ENCODE measurements at regions not wholly inside any gene's neighbourhood (a gene's known extent, or its start where the extent isn't known, plus 50 kb on each side); places are given as distances from the start of the nearest gene placed in this dataset.
"Not testable (repeated sequence)": the region's sequence is repeated elsewhere in the genome, so short reads cannot be mapped to it uniquely, and the experiment has no call there.

- not testable (repeated sequence) for H3K4me1 ChIP-seq (ENCODE audit: control insufficient read depth in 3 of 3, insufficient read depth in 2 of 3, low read depth in 1 of 3, low read length in 2 of 3); H3K27me3 ChIP-seq (ENCODE audit: control insufficient read depth in 3 of 3, insufficient read depth in 3 of 3, low read length in 3 of 3); DNase-seq; FAIRE-seq; H3K4me3 ChIP-seq (ENCODE audit: low read depth in 1 of 3, low read length in 3 of 3); H3K9me3 ChIP-seq (ENCODE audit: control insufficient read depth in 2 of 2, insufficient read depth in 1 of 2, low read depth in 1 of 2, low read length in 1 of 2); H3K27ac ChIP-seq (ENCODE audit: low read depth in 1 of 3, low read length in 2 of 3); H3K36me3 ChIP-seq (ENCODE audit: control insufficient read depth in 3 of 3, insufficient read depth in 2 of 3, low read depth in 1 of 3, low read length in 3 of 3)
- WGBS, 3 donors = 83 to 91% (median 88%) methylated on average over 13 to 14 of the region's 14 CpGs
Observed at GRCh38 chr2:35568574-35568973, 787.0 kb upstream of the CRIM1 start.

- DNase-seq (no peak), FAIRE-seq (no peak)
- no peak overlapping the region for H3K4me3 ChIP-seq (ENCODE audit: low read depth in 1 of 3, low read length in 3 of 3)
- H3K4me1 ChIP-seq (ENCODE audit: control insufficient read depth in 3 of 3, insufficient read depth in 2 of 3, low read depth in 1 of 3, low read length in 2 of 3) = no peaks in the 10 kb centered on the region
- H3K27me3 ChIP-seq (ENCODE audit: control insufficient read depth in 3 of 3, insufficient read depth in 3 of 3, low read length in 3 of 3) = no peaks in the 10 kb centered on the region
- peaks cover 0 to 2% of the 10 kb centered on the region in 2 donors for H3K9me3 ChIP-seq (ENCODE audit: control insufficient read depth in 2 of 2, insufficient read depth in 1 of 2, low read depth in 1 of 2, low read length in 1 of 2)
- WGBS, 3 donors = 82 to 88% (median 86%) methylated on average over 2 of the region's 2 CpGs
- no peaks in the 10 kb centered on the region for H3K36me3 ChIP-seq (ENCODE audit: control insufficient read depth in 3 of 3, insufficient read depth in 2 of 3, low read depth in 1 of 3, low read length in 3 of 3)
- H3K27ac ChIP-seq (ENCODE audit: low read depth in 1 of 3, low read length in 2 of 3) = no peak overlapping the region
Observed at GRCh38 chr2:35562488-35562887, 793.1 kb upstream of the CRIM1 start.

- Histone ChIP-seq H3K36me3 (ENCODE audit: control insufficient read depth in 3 of 3, insufficient read depth in 2 of 3, low read depth in 1 of 3, low read length in 3 of 3) (no peaks in the 10 kb centered on the region), H3K4me3 (ENCODE audit: low read depth in 1 of 3, low read length in 3 of 3) (no peak overlapping the region), H3K4me1 (ENCODE audit: control insufficient read depth in 3 of 3, insufficient read depth in 2 of 3, low read depth in 1 of 3, low read length in 2 of 3) (no peaks in the 10 kb centered on the region), H3K9me3 (ENCODE audit: control insufficient read depth in 2 of 2, insufficient read depth in 1 of 2, low read depth in 1 of 2, low read length in 1 of 2) (no peaks in the 10 kb centered on the region), H3K27me3 (ENCODE audit: control insufficient read depth in 3 of 3, insufficient read depth in 3 of 3, low read length in 3 of 3) (no peaks in the 10 kb centered on the region), H3K27ac (ENCODE audit: low read depth in 1 of 3, low read length in 2 of 3) (no peak overlapping the region)
- DNase-seq = peak in 1 of 2 donors; percentile 3
- 20 to 41% (median 30%) methylated on average over 1 of the region's 1 CpG for WGBS, 3 donors
- FAIRE-seq = no peak
Observed at GRCh38 chr2:35548171-35548570, 807.4 kb upstream of the CRIM1 start.

- Histone ChIP-seq H3K9me3 (ENCODE audit: control insufficient read depth in 2 of 2, insufficient read depth in 1 of 2, low read depth in 1 of 2, low read length in 1 of 2) (no peaks in the 10 kb centered on the region), H3K36me3 (ENCODE audit: control insufficient read depth in 3 of 3, insufficient read depth in 2 of 3, low read depth in 1 of 3, low read length in 3 of 3) (no peaks in the 10 kb centered on the region), H3K27ac (ENCODE audit: low read depth in 1 of 3, low read length in 2 of 3) (no peak overlapping the region), H3K4me1 (ENCODE audit: control insufficient read depth in 3 of 3, insufficient read depth in 2 of 3, low read depth in 1 of 3, low read length in 2 of 3) (no peaks in the 10 kb centered on the region), H3K27me3 (ENCODE audit: control insufficient read depth in 3 of 3, insufficient read depth in 3 of 3, low read length in 3 of 3) (no peaks in the 10 kb centered on the region), H3K4me3 (ENCODE audit: low read depth in 1 of 3, low read length in 3 of 3) (no peak overlapping the region)
- FAIRE-seq (no peak), DNase-seq (no peak)
- WGBS, 3 donors = 73 to 81% (median 75%) methylated on average over 6 of the region's 6 CpGs
Observed at GRCh38 chr2:35545301-35545700, 810.3 kb upstream of the CRIM1 start.

- H3K36me3 ChIP-seq (ENCODE audit: control insufficient read depth in 3 of 3, insufficient read depth in 2 of 3, low read depth in 1 of 3, low read length in 3 of 3) = no peaks in the 10 kb centered on the region
- FAIRE-seq (no peak), DNase-seq (no peak)
- 77 to 87% (median 83%) methylated on average over 3 of the region's 3 CpGs for WGBS, 3 donors
- H3K27me3 ChIP-seq (ENCODE audit: control insufficient read depth in 3 of 3, insufficient read depth in 3 of 3, low read length in 3 of 3) = no peaks in the 10 kb centered on the region
- H3K27ac ChIP-seq (ENCODE audit: low read depth in 1 of 3, low read length in 2 of 3) = no peak overlapping the region
- H3K9me3 ChIP-seq (ENCODE audit: control insufficient read depth in 2 of 2, insufficient read depth in 1 of 2, low read depth in 1 of 2, low read length in 1 of 2) = peaks cover 0 to 2% of the 10 kb centered on the region in 2 donors
- no peak overlapping the region for H3K4me3 ChIP-seq (ENCODE audit: low read depth in 1 of 3, low read length in 3 of 3)
- H3K4me1 ChIP-seq (ENCODE audit: control insufficient read depth in 3 of 3, insufficient read depth in 2 of 3, low read depth in 1 of 3, low read length in 2 of 3) = no peaks in the 10 kb centered on the region
Observed at GRCh38 chr2:35538796-35539195, 816.8 kb upstream of the CRIM1 start.

GRCh38 chr2:35530615-35531135 lies 824.9 kb upstream of the CRIM1 start:
- no peaks in the 10 kb centered on the region for H3K27me3 ChIP-seq (ENCODE audit: control insufficient read depth in 3 of 3, insufficient read depth in 3 of 3, low read length in 3 of 3)
- H3K36me3 ChIP-seq (ENCODE audit: control insufficient read depth in 3 of 3, insufficient read depth in 2 of 3, low read depth in 1 of 3, low read length in 3 of 3) = no peaks in the 10 kb centered on the region
- H3K27ac ChIP-seq (ENCODE audit: low read depth in 1 of 3, low read length in 2 of 3) = no peak overlapping the region
- no peak overlapping the region for H3K4me3 ChIP-seq (ENCODE audit: low read depth in 1 of 3, low read length in 3 of 3)
- peaks cover 0 to 13% of the 10 kb centered on the region in 2 donors for H3K9me3 ChIP-seq (ENCODE audit: control insufficient read depth in 2 of 2, insufficient read depth in 1 of 2, low read depth in 1 of 2, low read length in 1 of 2)
- H3K4me1 ChIP-seq (ENCODE audit: control insufficient read depth in 3 of 3, insufficient read depth in 2 of 3, low read depth in 1 of 3, low read length in 2 of 3) = no peaks in the 10 kb centered on the region
- DNase-seq = no peak
- FAIRE-seq = no peak
- 80 to 87% (median 83%) methylated on average over 5 of the region's 5 CpGs for WGBS, 3 donors

- FAIRE-seq (no peak), DNase-seq (no peak)
Observed at GRCh38 chr2:35526741-35527140, 828.8 kb upstream of the CRIM1 start.

GRCh38 chr2:35522450-35522849 lies 833.1 kb upstream of the CRIM1 start:
- Histone ChIP-seq H3K27me3 (ENCODE audit: control insufficient read depth in 3 of 3, insufficient read depth in 3 of 3, low read length in 3 of 3) (no peaks in the 10 kb centered on the region), H3K9me3 (ENCODE audit: control insufficient read depth in 2 of 2, insufficient read depth in 1 of 2, low read depth in 1 of 2, low read length in 1 of 2) (peaks cover 0 to 17% of the 10 kb centered on the region in 2 donors), H3K27ac (ENCODE audit: low read depth in 1 of 3, low read length in 2 of 3) (no peak overlapping the region), H3K4me1 (ENCODE audit: control insufficient read depth in 3 of 3, insufficient read depth in 2 of 3, low read depth in 1 of 3, low read length in 2 of 3) (no peaks in the 10 kb centered on the region), H3K36me3 (ENCODE audit: control insufficient read depth in 3 of 3, insufficient read depth in 2 of 3, low read depth in 1 of 3, low read length in 3 of 3) (no peaks in the 10 kb centered on the region), H3K4me3 (ENCODE audit: low read depth in 1 of 3, low read length in 3 of 3) (no peak overlapping the region)
- DNase-seq = no peak
- FAIRE-seq = no peak
- WGBS, 3 donors = 87 to 95% (median 93%) methylated on average over 3 of the region's 3 CpGs

More at GRCh38 chr2:35526741-35527140, 828.8 kb upstream of the CRIM1 start:
- no peak overlapping the region for H3K4me3 ChIP-seq (ENCODE audit: low read depth in 1 of 3, low read length in 3 of 3)
- H3K36me3 ChIP-seq (ENCODE audit: control insufficient read depth in 3 of 3, insufficient read depth in 2 of 3, low read depth in 1 of 3, low read length in 3 of 3) = no peaks in the 10 kb centered on the region
- H3K27ac ChIP-seq (ENCODE audit: low read depth in 1 of 3, low read length in 2 of 3) = no peak overlapping the region
- no peaks in the 10 kb centered on the region for H3K27me3 ChIP-seq (ENCODE audit: control insufficient read depth in 3 of 3, insufficient read depth in 3 of 3, low read length in 3 of 3)
- no peaks in the 10 kb centered on the region for H3K4me1 ChIP-seq (ENCODE audit: control insufficient read depth in 3 of 3, insufficient read depth in 2 of 3, low read depth in 1 of 3, low read length in 2 of 3)
- peaks cover 0 to 14% of the 10 kb centered on the region in 2 donors for H3K9me3 ChIP-seq (ENCODE audit: control insufficient read depth in 2 of 2, insufficient read depth in 1 of 2, low read depth in 1 of 2, low read length in 1 of 2)
- 84 to 95% (median 92%) methylated on average over 2 of the region's 2 CpGs for WGBS, 3 donors

- WGBS, 3 donors = 69 to 82% (median 81%) methylated on average over 3 of the region's 3 CpGs
- no peaks in the 10 kb centered on the region for H3K27me3 ChIP-seq (ENCODE audit: control insufficient read depth in 3 of 3, insufficient read depth in 3 of 3, low read length in 3 of 3)
- H3K27ac ChIP-seq (ENCODE audit: low read depth in 1 of 3, low read length in 2 of 3) = no peak overlapping the region
- DNase-seq = no peak
- no peak for FAIRE-seq
- no peaks in the 10 kb centered on the region for H3K9me3 ChIP-seq (ENCODE audit: control insufficient read depth in 2 of 2, insufficient read depth in 1 of 2, low read depth in 1 of 2, low read length in 1 of 2)
- no peaks in the 10 kb centered on the region for H3K4me1 ChIP-seq (ENCODE audit: control insufficient read depth in 3 of 3, insufficient read depth in 2 of 3, low read depth in 1 of 3, low read length in 2 of 3)
- H3K36me3 ChIP-seq (ENCODE audit: control insufficient read depth in 3 of 3, insufficient read depth in 2 of 3, low read depth in 1 of 3, low read length in 3 of 3) = no peaks in the 10 kb centered on the region
- no peak overlapping the region for H3K4me3 ChIP-seq (ENCODE audit: low read depth in 1 of 3, low read length in 3 of 3)
Observed at GRCh38 chr2:35510636-35511035, 844.9 kb upstream of the CRIM1 start.

Data from small intestine (tissue), 7 donors.